Stimulated activated CD4-positive, alpha-beta T cell treated with anti-CD3 and anti-CD28 coated beads, Interleukin-1b, Interleukin-23, amount 100 ng/mL, for 48 hours (primary cell): ENCODE measurements at regions not wholly inside any gene's neighbourhood (a gene's known extent, or its start where the extent isn't known, plus 50 kb on each side); places are given as distances from the start of the nearest gene placed in this dataset.

Experiments used
- DNase-seq: peaks from one replicate; pipeline ENCODE4 v3.0.0-alpha.2; 2020

DNA sequence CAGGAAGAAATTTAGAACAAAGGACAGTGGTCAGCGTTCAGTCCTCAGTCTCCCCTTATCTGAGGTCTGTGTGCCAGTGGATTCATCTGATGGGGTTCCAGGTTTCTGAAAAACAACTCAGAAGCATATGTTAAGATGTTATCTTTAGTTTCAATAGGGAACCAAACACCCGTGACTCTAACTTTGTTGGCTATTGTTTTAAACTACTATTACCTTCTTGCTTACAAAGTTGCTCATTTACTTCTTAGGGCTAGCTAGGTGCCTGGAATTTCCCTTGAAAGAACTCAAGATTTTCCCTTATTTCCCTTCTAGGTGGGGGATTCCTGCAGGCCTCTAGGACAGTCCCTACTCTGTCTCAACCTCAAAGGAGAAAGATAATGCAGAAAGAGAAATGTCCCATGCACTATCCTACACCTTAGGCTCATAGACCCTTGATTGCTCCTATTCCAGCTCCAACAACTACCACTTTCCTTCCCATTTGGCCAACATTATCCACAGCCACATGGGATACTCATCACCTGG is 192.5 kb upstream of the LYZL1 start:
- no peak for DNase-seq

- DNase-seq = no peak
Measured at GRCh38 chr10:29098423-29098822, 190.4 kb upstream of the LYZL1 start.

- no peak for DNase-seq
Measured at GRCh38 chr10:29099001-29099400, 189.9 kb upstream of the LYZL1 start.

DNA sequence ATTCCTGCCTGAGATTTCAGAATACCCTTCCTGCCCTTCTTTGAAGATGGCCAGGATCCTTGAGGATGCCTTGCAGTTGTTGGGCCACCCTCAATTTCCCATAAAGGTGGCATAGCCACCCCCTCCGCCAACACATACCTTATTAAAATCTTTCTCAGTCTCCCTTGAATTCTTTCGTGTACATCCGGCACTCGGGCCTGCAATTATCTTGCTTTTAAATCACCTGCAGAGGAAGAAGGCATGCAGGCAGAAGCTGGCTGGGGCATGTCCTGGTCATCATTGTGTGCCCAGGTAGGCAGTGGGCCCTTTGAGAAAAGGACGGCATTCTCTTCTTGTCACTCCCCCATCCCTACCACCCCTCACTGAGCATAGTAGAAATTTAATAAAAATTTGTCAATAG is 189.5 kb upstream of the LYZL1 start:
- no peak for DNase-seq

- DNase-seq = no peak
Measured at GRCh38 chr10:29100505-29100904, 188.4 kb upstream of the LYZL1 start.

GRCh38 chr10:29102233-29102632 is 186.6 kb upstream of the LYZL1 start:
- DNase-seq = no peak

GRCh38 chr10:29102636-29103035 is 186.2 kb upstream of the LYZL1 start:
- no peak for DNase-seq

DNA sequence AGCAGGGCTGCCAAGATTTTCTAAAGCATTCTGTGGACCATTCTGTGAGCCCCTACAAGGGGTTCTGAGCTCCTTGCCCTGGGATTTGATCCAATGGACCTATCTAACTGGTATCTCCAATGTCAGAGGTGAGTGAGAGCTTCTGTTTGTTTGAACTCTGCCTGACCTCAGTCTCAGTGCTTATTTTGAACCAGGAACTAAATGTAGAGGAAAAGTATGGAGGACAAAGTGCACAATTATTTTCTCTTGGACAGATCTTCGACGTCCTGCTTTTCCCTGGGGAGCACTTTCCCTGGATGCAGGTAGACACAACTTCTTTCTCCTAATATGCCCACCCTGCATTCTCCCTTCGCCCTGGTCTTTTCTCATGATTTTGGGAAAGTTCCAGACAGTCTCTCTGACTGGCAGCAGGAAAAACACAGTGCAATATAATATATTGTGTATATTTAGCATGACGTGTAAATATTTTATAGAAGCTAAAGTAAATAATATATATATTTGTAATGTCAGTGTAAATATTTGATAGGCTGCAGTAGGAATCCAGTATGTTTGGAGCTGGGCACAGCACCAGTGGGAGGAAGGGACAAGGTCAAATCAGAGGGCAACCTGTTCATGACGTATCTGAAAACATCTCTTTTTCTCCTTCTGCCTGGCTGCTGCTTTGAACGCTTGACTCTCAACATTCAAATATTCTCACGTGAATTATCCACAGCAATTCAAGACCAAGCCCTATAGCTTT is 184.0 kb upstream of the LYZL1 start:
- DNase-seq = no peak

DNA sequence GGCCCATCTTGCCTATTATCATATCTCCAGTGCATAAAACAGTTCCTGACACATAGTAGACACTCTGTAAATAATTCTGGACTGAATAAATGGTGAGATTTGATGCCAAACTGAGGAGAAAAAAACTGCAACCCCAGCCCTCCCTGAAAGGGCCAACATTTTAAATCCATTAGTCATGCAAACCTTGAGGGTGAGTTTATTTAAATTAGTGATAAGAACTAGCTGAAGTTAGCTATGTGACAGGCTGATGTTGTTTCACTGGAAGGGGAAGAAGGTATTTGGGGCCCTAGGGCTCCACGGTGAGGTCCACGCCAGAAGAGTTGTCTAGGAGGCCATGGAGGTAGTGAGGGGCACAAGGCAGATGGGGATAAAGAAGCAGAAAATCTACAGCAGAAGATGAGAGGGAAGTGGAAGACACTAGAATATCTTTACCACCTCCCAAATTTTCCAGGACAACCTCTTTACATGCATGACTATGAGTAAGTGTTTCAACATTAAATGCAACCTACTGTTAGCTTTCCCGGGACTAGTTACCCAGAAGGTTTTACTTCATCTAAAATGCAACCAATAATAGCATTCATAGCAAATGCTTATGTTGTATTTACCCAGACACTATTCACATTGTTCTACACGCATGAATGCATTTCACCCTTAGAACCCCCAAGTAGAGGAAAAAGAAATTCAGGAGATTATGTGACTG is 183.2 kb upstream of the LYZL1 start:
- no peak for DNase-seq

- no peak for DNase-seq
Measured at GRCh38 chr10:29106287-29106686, 182.6 kb upstream of the LYZL1 start.

- no peak for DNase-seq
Measured at GRCh38 chr10:29107866-29108498, 180.9 kb upstream of the LYZL1 start.

- DNase-seq = no peak
Measured at GRCh38 chr10:29109707-29110571, 178.9 kb upstream of the LYZL1 start.

- DNase-seq = no peak
Measured at GRCh38 chr10:29112827-29113615, 175.8 kb upstream of the LYZL1 start.

DNA sequence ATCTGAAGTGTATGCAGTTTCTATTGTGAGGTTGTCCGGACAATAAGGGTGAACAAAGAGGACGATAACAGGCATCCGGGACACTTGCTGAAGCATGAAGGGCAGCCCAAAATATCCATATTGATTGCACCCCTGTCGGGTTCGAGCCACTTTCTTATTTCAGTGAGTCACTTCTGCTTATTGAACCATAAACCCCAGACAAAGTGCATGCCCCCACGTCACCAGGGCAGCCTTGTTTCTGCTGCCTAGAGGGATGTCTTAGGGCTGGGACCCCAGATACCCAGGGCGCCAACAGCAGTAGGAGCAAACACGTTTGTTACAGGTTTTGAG is 175.3 kb upstream of the LYZL1 start:
- DNase-seq = no peak

DNA sequence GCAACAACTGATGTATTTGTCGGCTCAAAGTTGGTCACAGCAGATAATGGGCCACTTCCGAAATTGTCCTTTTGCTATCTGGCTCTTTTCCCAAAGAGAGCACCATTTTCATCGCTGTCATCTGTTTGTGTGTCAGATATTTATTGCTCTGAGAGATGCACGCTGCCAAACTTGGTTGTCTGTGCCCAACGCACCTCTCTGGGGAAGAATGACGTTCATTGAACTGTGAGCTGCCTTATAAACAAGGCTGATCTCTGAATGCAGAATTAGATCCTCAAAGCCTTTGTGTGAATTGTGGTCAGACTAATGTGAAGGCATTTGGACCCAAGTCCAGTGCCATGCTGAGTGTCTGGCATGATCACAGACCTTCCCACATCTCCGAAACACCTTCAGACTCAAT is 174.7 kb upstream of the LYZL1 start:
- no peak for DNase-seq

DNA sequence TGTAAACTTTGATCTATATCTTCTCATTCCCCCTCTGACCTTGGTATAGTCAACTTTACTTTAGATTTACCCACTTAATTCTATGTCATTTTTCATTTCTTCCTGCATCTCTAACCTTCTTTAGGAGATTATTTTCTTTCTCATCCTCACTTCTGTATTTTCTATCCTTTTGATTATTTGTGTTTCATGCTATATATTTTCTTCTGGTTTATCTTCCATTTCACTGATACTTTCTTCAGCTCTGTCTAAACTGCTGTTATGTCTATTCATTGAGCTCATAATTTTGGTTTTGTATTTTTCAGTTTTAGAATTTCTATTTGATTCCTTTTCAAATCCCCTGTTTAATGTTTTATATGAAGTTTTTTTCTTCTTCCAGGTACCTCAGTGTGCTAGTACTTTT is 171.1 kb upstream of the LYZL1 start:
- DNase-seq = no peak

GRCh38 chr10:29119374-29119773 is 169.5 kb upstream of the LYZL1 start:
- DNase-seq = no peak

DNA sequence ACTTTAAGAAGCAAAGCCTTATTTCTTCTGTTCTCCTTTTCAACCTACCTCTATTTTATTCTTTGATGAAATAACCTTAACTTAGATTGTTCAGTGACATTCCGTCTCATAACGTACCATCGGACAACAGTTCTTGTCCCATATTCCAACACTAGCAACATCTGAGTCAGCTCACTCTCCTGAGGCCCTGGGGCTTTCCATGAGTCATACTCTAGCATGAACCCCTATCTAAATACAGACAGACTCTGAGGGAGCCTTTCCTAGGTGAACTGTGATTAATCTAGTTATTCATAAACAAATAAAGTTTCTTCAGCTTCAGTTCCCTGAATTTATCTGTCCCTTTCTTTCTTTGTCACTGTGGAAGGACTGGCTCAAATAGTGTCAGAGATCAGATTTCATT is 168.7 kb upstream of the LYZL1 start:
- no peak for DNase-seq

GRCh38 chr10:29124864-29125263 is 164.0 kb upstream of the LYZL1 start:
- DNase-seq = no peak

DNA sequence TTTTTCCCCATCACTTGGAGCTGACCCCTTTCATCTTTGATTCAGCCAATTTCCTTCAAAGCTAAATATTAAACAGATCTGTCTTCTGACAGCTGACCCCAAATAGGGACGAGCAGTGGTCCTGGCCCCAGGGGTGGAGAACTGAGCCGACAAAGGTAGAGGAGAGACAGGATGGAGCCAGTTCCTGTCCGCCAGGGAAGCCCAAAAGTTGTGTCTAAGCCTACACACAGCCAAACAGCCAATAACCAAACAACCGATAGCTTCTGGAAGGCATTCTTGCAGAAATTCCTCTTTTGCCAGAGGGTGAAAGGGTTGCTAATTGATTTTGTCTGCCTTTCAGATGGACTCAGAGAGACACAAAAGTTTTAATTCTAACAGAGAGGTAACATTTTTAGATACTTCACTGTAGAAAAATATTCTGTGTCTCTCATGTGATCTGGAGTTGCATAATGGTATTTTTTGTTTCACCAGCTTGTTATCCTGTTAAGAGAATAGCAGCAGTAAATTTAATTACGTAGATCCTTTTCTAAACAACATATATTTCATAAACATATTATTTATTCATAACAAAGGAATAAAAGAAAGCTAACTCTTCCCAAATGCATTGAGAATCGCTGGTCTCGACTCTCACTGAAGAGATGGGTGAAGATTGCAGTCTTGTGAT is 161.7 kb upstream of the LYZL1 start:
- no peak for DNase-seq

GRCh38 chr10:29127731-29128130 is 161.1 kb upstream of the LYZL1 start:
- DNase-seq = no peak

DNA sequence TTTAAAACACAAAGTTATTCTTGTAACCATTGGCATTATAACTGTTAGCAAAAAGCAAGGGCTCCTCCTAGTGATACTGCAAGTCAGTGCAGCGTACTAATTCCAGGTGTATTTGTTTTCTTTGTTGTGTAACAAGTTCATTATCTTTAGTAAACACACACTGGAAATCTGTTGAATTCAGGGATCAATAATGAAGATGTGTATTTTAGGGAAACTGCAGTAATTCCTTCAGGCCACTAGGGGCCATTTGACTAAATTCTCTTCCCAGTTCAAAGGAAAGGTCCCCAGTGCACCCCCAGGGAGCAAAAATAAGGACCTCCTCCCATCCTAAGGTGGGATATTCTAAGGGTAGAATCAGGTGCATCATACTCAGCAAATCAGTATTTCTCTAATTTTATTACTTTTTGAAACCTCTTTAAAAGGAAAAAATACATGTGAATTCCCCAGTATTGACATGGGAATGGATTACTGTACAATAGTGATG is 158.6 kb upstream of the LYZL1 start:
- DNase-seq = no peak
